HG02623 (cell line): ENCODE measurements at regions not wholly inside any gene's neighbourhood (a gene's known extent, or its start where the extent isn't known, plus 50 kb on each side); places are given as distances from the start of the nearest gene placed in this dataset.

Experiments
- ATAC-seq: cut with Tn5 transposase; IDR thresholded peaks from one replicate; pipeline ENCODE4 v1.9.1; 2021; ENCODE audit warnings: moderate library complexity; ENCODE audit not compliant: unreplicated experiment

GRCh38 chr22:48569476-48570233, 1258.0 kb downstream of the BRD1 start:
- no peak for ATAC-seq

- ATAC-seq = no peak
These were observed 1258.8 kb downstream of the BRD1 start for GRCh38 chr22:48568736-48569330.

- ATAC-seq = no peak
These were observed 1260.3 kb downstream of the BRD1 start for GRCh38 chr22:48567213-48567975.

- ATAC-seq = no peak
These were observed 1260.9 kb downstream of the BRD1 start for GRCh38 chr22:48566741-48567140.

GRCh38 chr22:48565901-48566501, 1261.7 kb downstream of the BRD1 start:
- no peak for ATAC-seq

GRCh38 chr22:48564995-48565394, 1262.7 kb downstream of the BRD1 start:
- ATAC-seq = no peak

- no peak for ATAC-seq
These were observed 1263.7 kb downstream of the BRD1 start for GRCh38 chr22:48563966-48564330.

GRCh38 chr22:48563118-48563965, 1264.3 kb downstream of the BRD1 start:
- no peak for ATAC-seq

GRCh38 chr22:48561676-48562075, 1266.0 kb downstream of the BRD1 start:
- ATAC-seq = no peak

- no peak for ATAC-seq
These were observed 1266.8 kb downstream of the BRD1 start for GRCh38 chr22:48560836-48561235.

- no peak for ATAC-seq
These were observed 1267.3 kb downstream of the BRD1 start for GRCh38 chr22:48560389-48560751.

- no peak for ATAC-seq
These were observed 1267.9 kb downstream of the BRD1 start for GRCh38 chr22:48559647-48560388.

- ATAC-seq = no peak
These were observed 1268.9 kb downstream of the BRD1 start for GRCh38 chr22:48558606-48559402.

- no peak for ATAC-seq
These were observed 1269.7 kb downstream of the BRD1 start for GRCh38 chr22:48558016-48558415.

GRCh38 chr22:48557473-48557872, 1270.2 kb downstream of the BRD1 start:
- ATAC-seq = no peak

- no peak for ATAC-seq
These were observed 1270.9 kb downstream of the BRD1 start for GRCh38 chr22:48556751-48557150.

- no peak for ATAC-seq
These were observed 1271.5 kb downstream of the BRD1 start for GRCh38 chr22:48556222-48556621.

- no peak for ATAC-seq
These were observed 1272.1 kb downstream of the BRD1 start for GRCh38 chr22:48555606-48556005.

- no peak for ATAC-seq
These were observed 1272.6 kb downstream of the BRD1 start for GRCh38 chr22:48554893-48555572.
